ENCODE measurements at regions not wholly inside any gene's neighbourhood (a gene's known extent, or its start where the extent isn't known, plus 50 kb on each side); places are given as distances from the start of the nearest gene placed in this dataset.
"Not testable (repeated sequence)": the region's sequence is repeated elsewhere in the genome, so short reads cannot be mapped to it uniquely, and the experiment has no call there.

DNA sequence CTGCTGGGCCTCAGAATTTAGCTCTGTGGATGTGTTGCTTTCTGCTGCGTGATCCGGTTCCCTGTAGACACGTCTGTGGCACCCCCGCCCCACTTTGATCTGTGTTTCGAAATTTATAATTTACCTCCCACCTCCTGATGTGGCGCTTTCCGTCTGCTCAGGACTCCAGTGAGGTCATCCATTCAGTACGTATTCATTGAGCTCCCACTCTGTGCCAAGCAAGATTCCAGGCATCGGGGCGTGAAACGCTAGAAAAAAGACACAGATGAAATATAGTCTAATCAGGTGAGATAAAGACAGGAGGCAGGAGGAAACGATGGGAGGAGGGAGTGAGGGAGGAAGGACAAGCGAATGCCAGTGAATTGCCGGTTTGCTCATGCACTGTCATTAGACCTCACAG, 431.9 kb upstream of the SULF2 start:
- no peak for DNase-seq

- no peak for DNase-seq
These were observed 430.3 kb upstream of the SULF2 start for GRCh38 chr20:48215536-48215935.

DNA sequence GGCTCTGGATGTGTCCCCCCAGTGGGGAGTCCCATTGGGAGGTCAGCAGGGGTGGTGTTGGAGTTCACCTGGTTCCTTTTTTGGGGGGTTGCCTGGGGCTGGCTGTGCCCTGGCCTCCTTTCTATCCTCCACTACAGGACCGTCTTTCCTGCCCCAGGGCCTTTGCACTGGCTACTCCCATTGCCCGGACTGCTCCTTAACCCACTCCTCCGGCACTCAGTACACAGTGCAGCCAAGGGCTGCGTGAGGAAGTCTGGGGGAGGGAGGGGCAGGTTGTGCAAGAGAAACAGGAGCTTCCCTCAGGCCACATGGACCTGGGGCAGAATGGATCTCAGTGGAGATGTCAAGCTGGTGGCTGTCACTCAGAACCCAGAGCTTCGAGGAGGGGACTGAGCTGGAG, 429.3 kb upstream of the SULF2 start:
- DNase-seq = no peak

- not testable (repeated sequence) for DNase-seq
These were observed 428.4 kb upstream of the SULF2 start for GRCh38 chr20:48213635-48214034.

DNA sequence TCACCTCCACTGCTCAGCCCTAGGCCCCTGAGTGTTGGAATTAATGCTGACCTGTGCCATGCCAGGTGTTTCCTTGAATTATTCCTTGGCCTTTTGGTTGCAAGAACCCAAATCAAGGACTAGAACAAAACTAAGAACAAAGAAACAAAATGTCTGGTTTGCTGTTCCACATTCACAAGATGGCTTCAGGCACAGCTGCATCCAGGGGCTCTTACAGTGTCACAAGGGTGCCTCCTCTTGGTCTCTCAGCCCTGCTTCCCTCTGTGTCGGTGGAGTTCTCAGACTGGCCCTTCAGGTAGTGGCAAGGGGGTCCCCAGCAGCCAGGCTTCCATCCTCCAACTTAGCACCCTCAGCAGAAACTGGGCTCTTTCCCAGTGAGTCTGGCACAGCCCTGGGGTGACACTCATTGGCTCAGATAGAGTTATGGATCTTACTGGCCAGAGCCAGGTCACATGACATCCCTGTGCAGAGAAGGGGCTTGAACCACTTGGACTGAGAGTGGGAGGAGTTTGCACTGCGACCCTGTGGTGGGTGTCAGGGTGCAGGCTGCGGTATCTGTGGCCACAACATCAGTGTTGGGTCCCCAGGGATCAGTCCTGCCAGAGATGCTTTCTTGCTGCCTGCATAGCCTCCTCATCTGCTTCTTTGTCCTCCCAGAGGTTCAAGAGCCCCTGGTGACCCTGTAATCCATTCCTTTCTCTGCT, 427.7 kb upstream of the SULF2 start:
- no peak for DNase-seq

DNA sequence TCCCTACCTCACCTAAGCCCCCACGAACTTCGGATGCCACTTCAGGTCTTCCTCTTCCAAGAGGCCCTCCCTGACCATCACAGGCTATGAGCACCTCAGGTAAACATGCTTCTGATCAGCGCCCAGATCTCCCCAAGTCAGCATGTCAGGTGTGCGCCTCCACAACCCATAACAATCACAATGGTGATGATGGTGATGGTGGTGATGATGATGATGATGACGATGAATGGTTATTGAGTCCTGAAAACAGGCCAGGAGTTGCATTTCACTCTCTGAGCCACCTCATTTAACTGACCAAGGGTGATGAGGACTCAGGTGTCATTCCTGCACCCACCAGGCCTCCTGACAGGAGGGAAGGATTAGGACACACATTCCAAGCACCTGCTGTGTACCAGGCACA, 426.6 kb upstream of the SULF2 start:
- no peak for DNase-seq

GRCh38 chr20:48211238-48211637, 426.0 kb upstream of the SULF2 start:
- no peak for DNase-seq

- no peak for DNase-seq
These were observed 425.1 kb upstream of the SULF2 start for GRCh38 chr20:48210111-48211027.

DNA sequence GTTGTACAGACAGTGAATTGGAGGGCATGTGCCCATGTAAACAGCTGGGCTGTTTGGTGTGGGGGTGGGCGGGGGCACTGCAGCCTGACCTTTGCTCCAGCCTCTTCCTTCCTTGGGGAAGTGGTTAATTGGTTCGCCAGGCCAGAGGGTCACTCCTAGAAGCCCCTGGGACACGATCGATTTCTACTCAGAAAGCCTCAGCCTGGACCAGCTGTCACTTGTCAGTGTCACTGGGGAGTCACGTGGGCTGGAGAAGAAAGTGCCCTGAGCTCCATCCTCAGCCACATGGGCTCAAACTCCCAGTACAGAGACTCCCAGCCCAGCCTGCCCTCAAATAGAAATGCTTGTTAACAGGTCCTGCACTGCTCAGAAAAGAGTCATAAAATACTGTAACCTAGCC, 423.8 kb upstream of the SULF2 start:
- DNase-seq = no peak

GRCh38 chr20:48208176-48208575, 422.9 kb upstream of the SULF2 start:
- no peak for DNase-seq

DNA sequence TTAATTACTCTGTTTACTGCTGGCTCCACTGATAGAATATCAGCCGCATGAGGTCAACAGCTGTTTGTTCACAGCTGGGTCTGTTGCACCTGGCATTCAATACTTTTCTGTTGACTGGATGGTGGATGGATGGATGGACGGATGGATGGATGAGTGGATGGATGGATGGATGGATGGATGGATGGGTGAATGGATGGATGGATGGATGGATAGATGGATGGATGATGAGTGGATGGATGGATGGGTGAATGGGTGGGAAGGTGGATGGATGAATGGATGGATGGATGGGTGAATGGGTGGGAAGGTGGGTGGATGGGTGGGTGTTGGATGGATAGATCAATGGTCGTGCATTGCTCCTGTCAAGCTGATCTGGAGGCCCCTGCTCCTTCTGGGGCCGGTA, 422.2 kb upstream of the SULF2 start:
- no peak for DNase-seq

- DNase-seq = no peak
These were observed 420.5 kb upstream of the SULF2 start for GRCh38 chr20:48205786-48206185.

- DNase-seq = no peak
These were observed 420.1 kb upstream of the SULF2 start for GRCh38 chr20:48205281-48205782.

DNA sequence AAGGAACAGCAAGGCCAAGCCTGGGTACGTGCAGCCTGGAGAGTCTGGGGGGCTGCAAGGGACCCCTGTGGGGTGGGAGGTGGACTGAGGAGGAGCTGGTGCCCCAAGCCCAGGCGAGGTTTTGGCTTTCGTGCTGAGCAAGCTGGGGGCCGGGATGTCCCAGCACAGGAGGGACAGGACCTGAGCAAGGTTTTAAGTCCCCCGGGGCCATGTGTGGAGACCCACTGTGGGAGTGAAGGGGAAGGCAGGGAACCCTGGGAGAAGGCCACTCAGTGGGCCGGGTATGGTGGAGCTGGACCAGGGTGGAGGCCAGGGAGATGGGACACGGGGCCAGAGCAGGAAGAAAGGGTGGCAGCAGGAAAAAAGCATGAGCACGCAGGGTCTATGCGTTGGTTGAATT, 419.2 kb upstream of the SULF2 start:
- no peak for DNase-seq

GRCh38 chr20:48203252-48203651, 418.0 kb upstream of the SULF2 start:
- DNase-seq = no peak

DNA sequence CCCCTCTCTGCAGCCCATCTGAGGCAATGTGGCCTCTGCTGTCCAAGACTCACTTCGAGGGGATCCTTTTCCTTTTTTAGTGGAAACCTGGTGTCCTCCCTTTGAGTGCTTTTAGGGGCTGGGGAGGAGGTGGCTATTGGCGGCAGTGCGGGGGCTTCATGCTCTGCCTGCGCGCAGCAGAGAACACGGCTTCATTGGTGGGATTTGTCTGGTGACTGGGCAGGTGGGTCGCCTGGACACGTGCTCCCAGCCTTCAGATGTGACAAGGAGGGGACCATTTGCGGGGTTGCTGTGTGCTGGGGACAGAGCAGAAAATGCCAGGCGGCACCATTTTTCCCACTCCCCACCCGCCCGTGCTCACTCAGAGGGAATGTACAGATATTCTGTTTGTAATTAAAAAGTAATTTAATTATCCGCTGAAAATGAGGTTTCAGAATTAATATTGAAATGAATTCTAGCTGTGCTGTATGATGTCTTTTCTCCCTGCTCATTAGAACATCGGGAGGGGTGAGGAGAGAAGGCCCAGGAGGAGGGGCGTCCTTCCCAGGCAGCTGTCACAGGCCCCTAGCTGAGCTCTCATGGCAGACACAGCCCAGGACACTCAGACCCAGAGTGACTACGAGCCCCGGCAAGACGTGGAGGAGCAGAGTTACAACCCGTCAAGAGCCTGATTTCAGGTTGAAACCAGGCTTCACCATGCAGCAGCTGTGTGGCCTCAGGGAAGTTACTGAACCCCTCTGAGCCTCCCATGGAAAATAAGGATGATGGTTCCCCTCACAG, 417.2 kb upstream of the SULF2 start:
- DNase-seq = no peak

GRCh38 chr20:48201885-48202284, 416.6 kb upstream of the SULF2 start:
- no peak for DNase-seq

DNA sequence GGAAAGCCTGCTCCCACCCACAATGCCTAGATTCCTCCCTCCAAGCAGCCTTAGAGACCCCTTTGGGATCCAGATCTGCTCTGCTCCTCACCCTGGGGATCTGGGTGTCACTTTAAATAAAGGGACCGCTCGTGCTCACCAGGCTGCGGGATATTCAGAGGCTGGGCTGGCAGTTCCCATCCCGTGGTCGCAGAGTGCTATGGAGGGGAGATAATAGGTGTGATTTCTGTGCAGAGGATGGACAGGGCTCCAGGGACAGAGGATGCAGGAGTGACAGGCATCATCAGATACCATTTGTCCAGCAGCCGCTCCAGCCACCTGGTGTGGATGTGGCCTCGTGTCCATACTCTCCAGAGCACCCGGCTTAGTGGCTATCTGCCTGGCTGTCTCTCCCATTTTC, 415.9 kb upstream of the SULF2 start:
- DNase-seq = no peak

GRCh38 chr20:48198929-48199451, 413.7 kb upstream of the SULF2 start:
- DNase-seq = no peak

GRCh38 chr20:48197066-48197465, 411.8 kb upstream of the SULF2 start:
- no peak for DNase-seq

DNA sequence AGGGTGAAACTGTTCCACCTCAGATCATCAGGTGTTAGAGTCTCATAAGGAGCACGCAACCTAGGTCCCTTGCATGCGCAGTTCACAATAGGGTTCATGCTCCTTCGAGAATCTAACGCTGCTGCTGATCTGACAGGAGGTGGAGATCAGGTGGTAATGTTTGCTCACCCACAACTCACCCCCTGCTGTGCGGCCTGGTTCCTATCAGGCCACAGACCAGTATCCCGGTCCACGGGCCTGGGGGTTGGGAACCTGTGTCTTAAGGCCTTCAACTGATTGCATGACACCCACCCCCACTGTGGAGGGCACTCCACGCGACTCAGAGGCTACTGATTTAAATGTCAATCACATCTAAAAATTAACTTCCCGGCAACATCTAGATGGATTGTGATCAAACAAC, 411.2 kb upstream of the SULF2 start:
- no peak for DNase-seq

DNA sequence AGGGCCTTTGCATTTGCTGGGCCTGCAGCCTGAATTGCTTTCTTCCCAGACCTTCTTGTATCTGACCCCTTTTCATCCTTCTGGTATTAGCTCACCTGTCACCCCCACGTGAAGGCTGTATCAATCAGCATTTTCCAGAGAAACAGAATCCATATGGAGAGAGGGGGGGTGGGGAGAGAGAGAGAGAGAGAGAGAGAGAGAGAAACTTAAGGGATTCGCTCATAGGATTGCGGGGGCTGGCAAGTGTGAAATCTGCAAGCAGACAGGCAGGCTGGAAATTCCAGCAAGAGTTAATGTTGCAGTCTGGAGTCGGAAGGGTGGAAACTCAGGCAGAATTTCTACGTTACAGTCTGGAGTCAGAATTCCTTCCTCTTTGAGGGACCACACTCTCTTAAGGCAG, 410.7 kb upstream of the SULF2 start:
- DNase-seq = no peak

All from stimulated activated naive CD4-positive, alpha-beta T cell (primary cell).